WERI-Rb-1 (cell line): ENCODE measurements at regions not wholly inside any gene's neighbourhood (a gene's known extent, or its start where the extent isn't known, plus 50 kb on each side); places are given as distances from the start of the nearest gene placed in this dataset.

Experiments used
- DNase-seq: peaks from one replicate; pipeline ENCODE4 v3.0.0-alpha.2; 2020
- H3K27ac ChIP-seq: fragments of 250-450 bp; sonication (Bioruptor Pico); 2 replicates; pipeline ENCODE4 v1.5.1; 2020; ENCODE audit warnings: mild to moderate bottlenecking, moderate library complexity
- H3K27me3 ChIP-seq: fragments of 250-450 bp; sonication (Bioruptor Pico); 2 replicates; pipeline ENCODE4 v1.5.1; 2021; ENCODE audit warnings: mild to moderate bottlenecking, low read depth, moderate library complexity; ENCODE audit not compliant: insufficient read depth, severe bottlenecking
- H3K36me3 ChIP-seq: fragments of 250-450 bp; sonication (Bioruptor Pico); 2 replicates; pipeline ENCODE4 v1.5.1; 2020; ENCODE audit warnings: mild to moderate bottlenecking, moderate library complexity
- H3K4me3 ChIP-seq: 2 replicates; pipeline ENCODE4 v1.5.1; 2011; ENCODE audit warnings: low read depth, mild to moderate bottlenecking, control low read depth, low read length
- H3K9me3 ChIP-seq: fragments of 250-450 bp; sonication (Bioruptor Pico); 2 replicates; pipeline ENCODE4 v1.5.1; 2021; ENCODE audit warnings: mild to moderate bottlenecking, moderate library complexity; ENCODE audit not compliant: severe bottlenecking
- CTCF ChIP-seq: IDR thresholded peaks from 2 replicates; pipeline ENCODE4 v1.5.1; 2011; ENCODE audit warnings: low read depth, mild to moderate bottlenecking, control low read depth, inconsistent platforms, low read length

- no peaks in the 10 kb centered on the region for H3K36me3 ChIP-seq
- DNase-seq, result no peak
Measured at GRCh38 chr12:13857750-13858149, 123.7 kb downstream of the GRIN2B start.

GRCh38 chr12:13853471-13853870 lies 127.9 kb downstream of the GRIN2B start:
- no peaks in the 10 kb centered on the region for H3K27me3 ChIP-seq
- H3K36me3 ChIP-seq, result no peaks in the 10 kb centered on the region
- H3K9me3 ChIP-seq, result no peaks in the 10 kb centered on the region
- no peak for TF ChIP-seq CTCF
- no peak overlapping the region for H3K27ac ChIP-seq
- H3K4me3 ChIP-seq, result no peak overlapping the region
- DNase-seq, result no peak

More at GRCh38 chr12:13857750-13858149, 123.7 kb downstream of the GRIN2B start:
- TF ChIP-seq CTCF, result no peak
- H3K9me3 ChIP-seq, result no peaks in the 10 kb centered on the region
- no peak overlapping the region for H3K27ac ChIP-seq
- H3K4me3 ChIP-seq, result no peak overlapping the region
- H3K27me3 ChIP-seq, result no peaks in the 10 kb centered on the region

- Histone ChIP-seq H3K36me3 (no peaks in the 10 kb centered on the region), H3K27ac (no peak overlapping the region), H3K27me3 (no peaks in the 10 kb centered on the region), H3K9me3 (no peaks in the 10 kb centered on the region), H3K4me3 (no peak overlapping the region)
- TF ChIP-seq CTCF, result no peak
- DNase-seq, result no peak
Measured at GRCh38 chr12:13851828-13852227, 129.6 kb downstream of the GRIN2B start.

GRCh38 chr12:13849456-13849855 lies 131.9 kb downstream of the GRIN2B start:
- DNase-seq, result no peak
- Histone ChIP-seq H3K9me3 (no peaks in the 10 kb centered on the region), H3K27ac (no peak overlapping the region), H3K4me3 (no peak overlapping the region), H3K36me3 (no peaks in the 10 kb centered on the region), H3K27me3 (no peaks in the 10 kb centered on the region)
- no peak for TF ChIP-seq CTCF

GRCh38 chr12:13843841-13844240 lies 137.6 kb downstream of the GRIN2B start:
- Histone ChIP-seq H3K36me3 (no peaks in the 10 kb centered on the region), H3K9me3 (no peaks in the 10 kb centered on the region), H3K27me3 (no peaks in the 10 kb centered on the region), H3K27ac (no peak overlapping the region), H3K4me3 (no peak overlapping the region)
- no peak for DNase-seq
- TF ChIP-seq CTCF, result no peak

- Histone ChIP-seq H3K4me3 (no peak overlapping the region), H3K36me3 (no peaks in the 10 kb centered on the region), H3K27me3 (no peaks in the 10 kb centered on the region), H3K27ac (no peak overlapping the region), H3K9me3 (no peaks in the 10 kb centered on the region)
- no peak for DNase-seq
- no peak for TF ChIP-seq CTCF
Measured at GRCh38 chr12:13841358-13841757, 140.0 kb downstream of the GRIN2B start.
